ENCODE measurements at regions not wholly inside any gene's neighbourhood (a gene's known extent, or its start where the extent isn't known, plus 50 kb on each side); places are given as distances from the start of the nearest gene placed in this dataset.

GRCh38 chr4:77538574-77539157 is 67.0 kb upstream of the CXCL13 start:
- peak; percentile 68 for DNase-seq

Data from DMS 273 treated with DMSO at 0.1 percent for 48 hours (cell line).